HG02943 (cell line): ENCODE measurements at regions not wholly inside any gene's neighbourhood (a gene's known extent, or its start where the extent isn't known, plus 50 kb on each side); places are given as distances from the start of the nearest gene placed in this dataset.

Source experiments
- ATAC-seq: cut with Tn5 transposase; IDR thresholded peaks from one replicate; pipeline ENCODE4 v1.9.1; 2021; ENCODE audit warnings: mild to moderate bottlenecking, low read depth, moderate library complexity; ENCODE audit not compliant: unreplicated experiment

- ATAC-seq, result no peak
Measured at GRCh38 chr1:186620566-186621350, 59.5 kb downstream of the PTGS2 start.

- ATAC-seq, result peak; percentile 100
Measured at GRCh38 chr1:186618401-186619170, 61.6 kb downstream of the PTGS2 start.

- ATAC-seq, result peak; percentile 9
Measured at GRCh38 chr1:186617926-186618325, 62.3 kb downstream of the PTGS2 start.

- ATAC-seq, result no peak
Measured at GRCh38 chr1:186616511-186616910, 63.7 kb downstream of the PTGS2 start.

- no peak for ATAC-seq
Measured at GRCh38 chr1:186615332-186615731, 64.9 kb downstream of the PTGS2 start.

- no peak for ATAC-seq
Measured at GRCh38 chr1:186611156-186611555, 69.1 kb downstream of the PTGS2 start.

GRCh38 chr1:186609183-186609582 lies 71.0 kb downstream of the PTGS2 start:
- no peak for ATAC-seq

GRCh38 chr1:186605762-186606350 lies 74.4 kb downstream of the PTGS2 start:
- peak; percentile 80 for ATAC-seq

GRCh38 chr1:186595969-186596368 lies 84.3 kb downstream of the PTGS2 start:
- ATAC-seq, result no peak

- ATAC-seq, result no peak
Measured at GRCh38 chr1:186578325-186579016, 101.8 kb downstream of the PTGS2 start.

GRCh38 chr1:186577633-186578032 lies 102.6 kb downstream of the PTGS2 start:
- ATAC-seq, result no peak

- ATAC-seq, result no peak
Measured at GRCh38 chr1:186577216-186577615, 103.0 kb downstream of the PTGS2 start.

GRCh38 chr1:186575348-186575747 lies 104.9 kb downstream of the PTGS2 start:
- no peak for ATAC-seq

GRCh38 chr1:186574926-186575325 lies 105.3 kb downstream of the PTGS2 start:
- ATAC-seq, result no peak

GRCh38 chr1:186572509-186572908 lies 107.7 kb downstream of the PTGS2 start:
- ATAC-seq, result no peak

- no peak for ATAC-seq
Measured at GRCh38 chr1:186571771-186572170, 108.5 kb downstream of the PTGS2 start.

- ATAC-seq, result no peak
Measured at GRCh38 chr1:186569856-186570255, 108.9 kb upstream of the PDC start.

- no peak for ATAC-seq
Measured at GRCh38 chr1:186568221-186568620, 107.3 kb upstream of the PDC start.

- ATAC-seq, result no peak
Measured at GRCh38 chr1:186566140-186566855, 105.4 kb upstream of the PDC start.

- ATAC-seq, result no peak
Measured at GRCh38 chr1:186564582-186564981, 103.7 kb upstream of the PDC start.
